Neural cell (in vitro differentiated cells): ENCODE measurements at regions not wholly inside any gene's neighbourhood (a gene's known extent, or its start where the extent isn't known, plus 50 kb on each side); places are given as distances from the start of the nearest gene placed in this dataset.

ENCODE experiments used
- H2AFZ ChIP-seq: fragments of 200-600, 300-800 bp; sonication (generic), shearing (Covaris generic); 2 replicates; pipeline ENCODE4 v1.6.0; 2014; ENCODE audit warnings: low read depth, mild to moderate bottlenecking, antibody characterized with exemption, low read length, moderate library complexity
- H3F3A ChIP-seq: fragments of 200-600 bp; shearing (Covaris generic); 2 replicates; pipeline ENCODE4 v1.6.1; 2016; ENCODE audit warnings: mild to moderate bottlenecking, moderate library complexity, mixed read lengths, antibody characterized with exemption, low read length; ENCODE audit not compliant: insufficient read depth, poor library complexity, severe bottlenecking
- H3K27ac ChIP-seq: fragments of 200-600, 300-800 bp; sonication (generic), shearing (Covaris generic); 2 replicates; pipeline ENCODE4 v1.5.1; 2014; ENCODE audit warnings: mild to moderate bottlenecking, low read length, moderate library complexity
- H3K27me3 ChIP-seq: fragments of 300-800, 200-600 bp; sonication (generic), shearing (Covaris generic); 2 replicates; pipeline ENCODE4 v1.6.0; 2014; ENCODE audit warnings: mild to moderate bottlenecking, low read depth, low read length, moderate library complexity; ENCODE audit not compliant: insufficient read depth
- H3K36me3 ChIP-seq: fragments of 300-800, 200-600 bp; sonication (generic), shearing (Covaris generic); 2 replicates; pipeline ENCODE4 v1.5.1; 2014; ENCODE audit warnings: mild to moderate bottlenecking, antibody characterized with exemption, low read length, moderate library complexity; ENCODE audit not compliant: insufficient read depth
- H3K4me2 ChIP-seq: fragments of 300-800, 200-600 bp; sonication (generic), shearing (Covaris generic); 2 replicates; pipeline ENCODE4 v1.6.0; 2014; ENCODE audit warnings: mild to moderate bottlenecking, low read length
- H3K4me3 ChIP-seq: fragments of 300-800, 200-600 bp; sonication (generic), shearing (Covaris generic); 2 replicates; pipeline ENCODE4 v1.5.1; 2014; ENCODE audit warnings: mild to moderate bottlenecking, low read length, moderate library complexity
- H3K79me2 ChIP-seq: fragments of 200-600 bp; shearing (Covaris generic); replicated peaks from 2 replicates; pipeline ENCODE4 v1.6.0; 2014; ENCODE audit warnings: mild to moderate bottlenecking, low read length, moderate library complexity; ENCODE audit not compliant: insufficient read depth
- H3K9ac ChIP-seq: fragments of 300-800, 200-600 bp; sonication (generic), shearing (Covaris generic); 2 replicates; pipeline ENCODE4 v1.6.1; 2016; ENCODE audit warnings: mild to moderate bottlenecking, low read length, mixed read lengths
- H3K9me2 ChIP-seq: fragments of 200-600 bp; shearing (Covaris generic); 2 replicates; pipeline ENCODE4 v1.6.1; 2016; ENCODE audit warnings: mild to moderate bottlenecking, low read length, mixed read lengths; ENCODE audit not compliant: insufficient read depth
- H3K9me3 ChIP-seq: fragments of 200-600, 300-800 bp; sonication (generic), shearing (Covaris generic); 2 replicates; pipeline ENCODE4 v1.6.1; 2016; ENCODE audit warnings: mild to moderate bottlenecking, mixed run types, low read length, moderate library complexity, mixed read lengths
- H4K20me1 ChIP-seq: fragments of 200-600 bp; shearing (Covaris generic); 2 replicates; pipeline ENCODE4 v1.6.1; 2016; ENCODE audit warnings: mild to moderate bottlenecking, mixed run types; ENCODE audit not compliant: insufficient read depth
- CTCF ChIP-seq: fragments of 450-650 bp; IDR thresholded peaks from 2 replicates; pipeline ENCODE4 v1.5.1; 2014; ENCODE audit warnings: antibody characterized with exemption, mild to moderate bottlenecking, moderate library complexity; ENCODE audit not compliant: poor library complexity, severe bottlenecking
- EP300 ChIP-seq: fragments of 450-650 bp; conservative IDR thresholded peaks from 2 replicates; pipeline ENCODE4 v1.6.1; 2014; ENCODE audit warnings: antibody characterized with exemption, mild to moderate bottlenecking, moderate library complexity; ENCODE audit not compliant: poor library complexity, severe bottlenecking
- EZH2 ChIP-seq: fragments of 200-600, 300-800 bp; shearing (Covaris generic), sonication (generic); IDR thresholded peaks from 2 replicates; pipeline ENCODE4 v1.6.1; 2014; ENCODE audit warnings: antibody characterized with exemption, low read length, borderline replicate concordance, mild to moderate bottlenecking; ENCODE audit not compliant: insufficient read depth, poor library complexity, severe bottlenecking
- MXI1 ChIP-seq: fragments of 450-650 bp; conservative IDR thresholded peaks from 2 replicates; pipeline ENCODE4 v1.6.1; 2014; ENCODE audit warnings: antibody characterized with exemption, mild to moderate bottlenecking; ENCODE audit not compliant: poor library complexity, severe bottlenecking
- POLR2AphosphoS5 ChIP-seq: IDR thresholded peaks from 2 replicates; pipeline ENCODE4 v1.6.1; 2012
- RAD21 ChIP-seq: fragments of 450-650 bp; conservative IDR thresholded peaks from 2 replicates; pipeline ENCODE4 v1.6.1; 2014; ENCODE audit warnings: antibody characterized with exemption, mild to moderate bottlenecking, moderate library complexity
- REST ChIP-seq: IDR thresholded peaks from 2 replicates; pipeline ENCODE4 v1.6.1; 2012; ENCODE audit warnings: borderline replicate concordance
- SMC3 ChIP-seq: fragments of 450-650 bp; conservative IDR thresholded peaks from 2 replicates; pipeline ENCODE4 v1.6.1; 2014; ENCODE audit warnings: antibody characterized with exemption, mild to moderate bottlenecking, moderate library complexity; ENCODE audit not compliant: poor library complexity
- TAF1 ChIP-seq: IDR thresholded peaks from 2 replicates; pipeline ENCODE4 v1.6.1; 2012; ENCODE audit warnings: low read depth

GRCh38 chr15:93210995-93211394 lies 122.0 kb upstream of the RGMA start:
- Histone ChIP-seq H3K4me3 (no peak overlapping the region), H3K27ac (no peak overlapping the region), H3K9me3 (no peaks in the 10 kb centered on the region), H3K27me3 (no peaks in the 10 kb centered on the region), H4K20me1 (no peaks in the 10 kb centered on the region), H3K9ac (no peak overlapping the region), H3K36me3 (no peaks in the 10 kb centered on the region), H3F3A (no peaks in the 10 kb centered on the region), H3K4me2 (no peak overlapping the region), H3K9me2 (no peaks in the 10 kb centered on the region), H2AFZ (no peak overlapping the region), H3K79me2 (no peaks in the 10 kb centered on the region)
- TF ChIP-seq REST (no peak), MXI1 (no peak), SMC3 (no peak), EZH2 (no peak), RAD21 (no peak), POLR2AphosphoS5 (no peak), EP300 (no peak), CTCF (no peak), TAF1 (no peak)

- Histone ChIP-seq H3K27ac (no peak overlapping the region), H4K20me1 (no peaks in the 10 kb centered on the region), H3F3A (no peaks in the 10 kb centered on the region), H3K4me3 (no peak overlapping the region), H3K36me3 (no peaks in the 10 kb centered on the region), H3K9ac (no peak overlapping the region), H3K4me2 (no peak overlapping the region), H3K79me2 (no peaks in the 10 kb centered on the region), H3K27me3 (no peaks in the 10 kb centered on the region), H3K9me2 (no peaks in the 10 kb centered on the region), H3K9me3 (no peaks in the 10 kb centered on the region), H2AFZ (no peak overlapping the region)
- no peak for TF ChIP-seq RAD21
- TF ChIP-seq TAF1 = no peak
- TF ChIP-seq SMC3 = no peak
- TF ChIP-seq MXI1 = no peak
- TF ChIP-seq EP300 = no peak
- TF ChIP-seq POLR2AphosphoS5 = no peak
- no peak for TF ChIP-seq CTCF
- no peak for TF ChIP-seq EZH2
- TF ChIP-seq REST = no peak
These were observed 120.9 kb upstream of the RGMA start for GRCh38 chr15:93209690-93210445.
